GM12878 (cell line): ENCODE measurements at regions not wholly inside any gene's neighbourhood (a gene's known extent, or its start where the extent isn't known, plus 50 kb on each side); places are given as distances from the start of the nearest gene placed in this dataset.

Source experiments
- ATAC-seq: fragments of 200-7000 bp; cut with Tn5 transposase; 3 replicates; pipeline ENCODE4 v1.9.1; 2020; ENCODE audit warnings: mild to moderate bottlenecking, moderate library complexity
- BruUV-seq: library from RNA; stranded (reverse); fragments of 400-500 nt; replicated peaks from 2 replicates; lab custom pipeline; 2021; lab: Mats Ljungman, UMichigan
- CTCF ChIA-PET: fragments of 300-600 bp; sonication (Branson Sonifier 250); formaldehyde crosslinking; extraction: SDS; loops from one replicate; lab custom pipeline; 2021; ENCODE audit warnings: inconsistent platforms; lab: Yijun Ruan, JAX
- POLR2A ChIA-PET: fragments of 350-600 bp; formaldehyde crosslinking; extraction: SDS; loops from one replicate; lab custom pipeline; 2021; ENCODE audit warnings: inconsistent platforms; lab: Charles Lee
- RAD21 ChIA-PET: fragments of 300-600 bp; sonication (Branson Sonifier 250); formaldehyde crosslinking; loops from one replicate; lab custom pipeline; 2023; ENCODE audit warnings: antibody characterized with exemption; ENCODE audit not compliant: unreplicated experiment; lab: Charles Lee
- SMC1A ChIA-PET: fragments of 300-600 bp; sonication (Branson Sonifier 250); formaldehyde crosslinking; loops from one replicate; lab custom pipeline; 2023; ENCODE audit not compliant: unreplicated experiment, uncharacterized antibody; lab: Charles Lee
- DNase-seq: peaks from one replicate; pipeline ENCODE4 v3.0.0-alpha.2; 2011; ENCODE audit warnings: low read depth, low spot score
- FAIRE-seq: peaks from 3 replicates; lab custom pipeline; 2011; peaks lifted over from hg19 to GRCh38; lab: Jason Lieb, UNC
- H2AFZ ChIP-seq: 2 replicates; pipeline ENCODE4 v1.6.0; 2011; ENCODE audit warnings: low read depth, low read length, control low read depth; ENCODE audit not compliant: control insufficient read depth
- H3K27ac ChIP-seq: 2 replicates; pipeline ENCODE4 v1.5.1; 2011; ENCODE audit warnings: control low read depth; ENCODE audit not compliant: control insufficient read depth, insufficient read depth
- H3K27me3 ChIP-seq, 2 experiments: replicated peaks in 1 of 2; 2 replicates each; pipeline versions ENCODE4 v1.6.0 to v1.6.1; 2011; ENCODE audit warnings: low read length in 1 of 2; ENCODE audit not compliant: control insufficient read depth in 2 of 2, insufficient read depth in 2 of 2
- H3K36me3 ChIP-seq, 2 experiments: 2 replicates each; pipeline ENCODE4 v1.5.1; 2011; ENCODE audit warnings: low read length in 1 of 2; ENCODE audit not compliant: control insufficient read depth in 2 of 2, insufficient read depth in 2 of 2
- H3K4me1 ChIP-seq: 2 replicates; pipeline ENCODE4 v1.6.1; 2011; ENCODE audit warnings: mild to moderate bottlenecking, low read length, moderate library complexity, mixed read lengths; ENCODE audit not compliant: control insufficient read depth, insufficient read depth
- H3K4me2 ChIP-seq: 2 replicates; pipeline ENCODE4 v1.6.0; 2011; ENCODE audit warnings: control low read depth; ENCODE audit not compliant: control insufficient read depth, insufficient read depth
- H3K4me3 ChIP-seq: fragments of 200-600 bp; sonication (generic); 2 replicates; pipeline ENCODE4 v1.5.1; 2016
- H3K79me2 ChIP-seq: 2 replicates; pipeline ENCODE4 v1.6.0; 2011; ENCODE audit warnings: low read length; ENCODE audit not compliant: control insufficient read depth, insufficient read depth
- H3K9ac ChIP-seq: 2 replicates; pipeline ENCODE4 v1.8.0; 2011; ENCODE audit warnings: low read length, control low read depth, mixed read lengths; ENCODE audit not compliant: control insufficient read depth, insufficient read depth
- H3K9me3 ChIP-seq: replicated peaks from 3 replicates; pipeline ENCODE4 v1.5.1; 2011; ENCODE audit warnings: mild to moderate bottlenecking, low read length; ENCODE audit not compliant: control insufficient read depth, insufficient read depth
- H4K20me1 ChIP-seq: 2 replicates; pipeline ENCODE4 v1.6.0; 2011; ENCODE audit not compliant: control insufficient read depth, insufficient read depth
- E4F1 ChIP-seq: fragments of 450-650 bp; IDR thresholded peaks from 2 replicates; pipeline ENCODE4 v1.6.1; 2018; ENCODE audit warnings: borderline replicate concordance, mild to moderate bottlenecking; ENCODE audit not compliant: partially characterized antibody
- RBBP5 ChIP-seq: fragments of 200-600 bp; sonication (generic); conservative IDR thresholded peaks from 2 replicates; pipeline ENCODE4 v1.6.1; 2016
- STAT3 ChIP-seq: IDR thresholded peaks from 2 replicates; pipeline ENCODE4 v1.6.1; 2011; ENCODE audit warnings: low read depth, low read length, improper control_type of control experiment
- ZBTB11 ChIP-seq: fragments of 450-650 bp; formaldehyde crosslinking; IDR thresholded peaks from 2 replicates; pipeline ENCODE4 v1.5.0; 2022; ENCODE audit warnings: mild to moderate bottlenecking, missing genetic modification characterization
- WGBS: methylation state at CpG from one replicate; pipeline ENCODE4 v1.1.6; 2016; ENCODE audit warnings: low lambda C conversion rate; ENCODE audit not compliant: insufficient replicate concordance, insufficient coverage; ENCODE audit errors: missing lambda C conversion rate; 5-methylcytosine and 5-hydroxymethylcytosine counted together
- in situ Hi-C: fragments of 300-500 bp; cut with MboI; formaldehyde crosslinking; loops from 9 replicates; pipeline ENCODE4 v1.14.3; 2018; ENCODE audit warnings: mixed read lengths
- intact Hi-C: fragments of 100-400 bp; cut with micrococcal nuclease; formaldehyde crosslinking; loops from one replicate; pipeline ENCODE4 v1.14.2; 2022; ENCODE audit not compliant: unreplicated experiment

GRCh38 chr2:145253492-145253891, 733.6 kb upstream of the ZEB2 start:
- Histone ChIP-seq H3K27ac (no peak overlapping the region), H3K4me3 (no peak overlapping the region), H3K79me2 (no peaks in the 10 kb centered on the region), H3K36me3 (no peaks in the 10 kb centered on the region), H3K4me1 (no peaks in the 10 kb centered on the region), H2AFZ (no peak overlapping the region), H3K9ac (no peak overlapping the region), H4K20me1 (no peaks in the 10 kb centered on the region), H3K4me2 (no peak overlapping the region), H3K9me3 (no peaks in the 10 kb centered on the region), H3K27me3 (no peaks in the 10 kb centered on the region)
- DNase-seq (no peak), FAIRE-seq (no peak), ATAC-seq (no peak)
- WGBS = 6% methylated on average over 1 of the region's 1 CpG
- POLR2A ChIA-PET = no interaction called here
- TF ChIP-seq ZBTB11 = no peak
- no peak for TF ChIP-seq STAT3
- TF ChIP-seq RBBP5 = no peak
- TF ChIP-seq E4F1 = no peak
- SMC1A ChIA-PET = no interaction called here
- in situ Hi-C loops (no loop called here), intact Hi-C loops (no loop called here)
- BruUV-seq = no TSS peak
- CTCF ChIA-PET = no interaction called here
- RAD21 ChIA-PET = no interaction called here
